GM19372 (cell line): ENCODE measurements at regions not wholly inside any gene's neighbourhood (a gene's known extent, or its start where the extent isn't known, plus 50 kb on each side); places are given as distances from the start of the nearest gene placed in this dataset.

Experiments
- ATAC-seq: cut with Tn5 transposase; IDR thresholded peaks from one replicate; pipeline ENCODE4 v1.9.1; 2021; ENCODE audit warnings: mild to moderate bottlenecking, low read depth, moderate library complexity; ENCODE audit not compliant: unreplicated experiment

DNA sequence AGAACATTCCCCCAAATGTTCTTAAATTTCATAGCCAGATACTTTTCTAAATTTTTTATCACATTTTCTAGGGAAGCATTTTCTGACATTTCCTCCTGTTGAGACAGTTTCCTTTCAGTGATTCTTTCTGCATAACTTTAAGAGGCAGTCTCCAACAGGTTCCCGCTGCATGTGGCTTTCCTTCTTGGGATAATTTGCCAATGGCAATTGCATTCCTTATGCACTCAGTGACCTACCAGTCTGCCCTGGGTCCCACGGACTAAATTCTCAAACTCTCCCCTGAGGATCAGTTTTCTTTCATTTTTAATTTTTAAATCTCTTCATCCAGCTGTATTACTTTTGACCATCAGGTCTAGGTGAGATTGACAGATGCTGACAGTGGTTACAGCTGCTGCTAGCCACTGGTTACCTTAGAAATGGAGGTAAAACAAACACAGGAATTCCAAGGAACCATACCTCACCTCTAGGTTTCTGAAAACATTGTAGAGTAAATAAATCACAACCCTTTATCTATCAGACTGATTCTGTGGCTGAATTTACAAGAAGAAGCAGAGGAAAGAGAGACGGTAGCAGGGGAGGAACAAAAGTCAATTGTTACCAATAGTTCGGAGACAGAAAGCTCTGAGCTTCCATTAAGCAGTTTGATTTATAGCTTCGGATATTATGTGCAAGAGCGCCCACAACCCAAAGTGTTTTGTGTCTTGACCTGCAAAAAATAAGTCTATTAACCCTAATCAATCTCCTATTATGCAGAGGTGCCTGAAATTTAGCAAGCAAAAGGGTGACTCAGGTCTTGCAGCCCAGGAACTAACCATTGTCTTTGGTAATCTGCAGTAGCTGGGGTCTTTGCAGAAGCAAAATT lies 216.0 kb downstream of the PMP22 start:
- ATAC-seq, result no peak

DNA sequence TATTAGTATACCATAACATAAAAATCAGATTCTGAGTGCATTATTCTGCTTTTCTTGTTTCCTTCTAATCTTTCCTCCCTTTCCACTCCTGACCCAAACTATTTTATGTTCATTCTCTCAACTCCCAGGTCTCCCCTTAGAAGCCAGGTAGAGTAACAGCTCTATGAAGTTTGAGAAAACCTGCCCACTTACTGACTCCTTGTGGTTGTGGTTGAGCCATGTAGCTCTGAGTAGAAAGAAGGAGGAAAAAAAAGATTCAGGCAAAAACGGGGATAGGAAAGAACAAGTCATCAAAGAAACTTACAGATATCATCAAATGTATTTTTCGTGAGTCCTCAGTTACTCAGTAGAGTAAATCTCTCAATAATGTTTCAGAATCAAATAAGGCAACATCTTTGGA lies 216.7 kb downstream of the PMP22 start:
- no peak for ATAC-seq

DNA sequence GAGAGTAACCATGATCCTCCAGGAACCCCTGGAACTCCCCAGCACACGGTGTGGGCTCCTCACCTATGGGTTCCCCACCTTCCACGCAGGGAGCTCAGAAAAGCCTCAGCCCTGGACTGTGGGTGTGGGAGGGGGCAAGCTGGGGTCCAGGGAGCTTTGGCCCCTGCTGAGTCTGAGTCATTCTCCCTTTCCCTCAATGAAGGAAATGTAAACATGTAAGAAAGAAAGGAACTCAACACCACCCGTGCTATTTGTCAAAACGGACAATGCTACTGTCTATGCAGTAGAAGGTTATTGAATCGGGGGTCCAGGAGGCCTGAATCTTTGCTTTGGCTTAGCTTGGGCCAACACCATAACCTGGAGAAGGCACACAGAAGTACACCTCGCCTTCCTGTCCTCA lies 222.8 kb downstream of the PMP22 start:
- ATAC-seq, result no peak

- ATAC-seq, result no peak
These were observed 225.8 kb downstream of the PMP22 start for GRCh38 chr17:15039366-15039765.

- no peak for ATAC-seq
These were observed 226.5 kb downstream of the PMP22 start for GRCh38 chr17:15038656-15039055.

GRCh38 chr17:15036238-15036637 lies 228.9 kb downstream of the PMP22 start:
- no peak for ATAC-seq

DNA sequence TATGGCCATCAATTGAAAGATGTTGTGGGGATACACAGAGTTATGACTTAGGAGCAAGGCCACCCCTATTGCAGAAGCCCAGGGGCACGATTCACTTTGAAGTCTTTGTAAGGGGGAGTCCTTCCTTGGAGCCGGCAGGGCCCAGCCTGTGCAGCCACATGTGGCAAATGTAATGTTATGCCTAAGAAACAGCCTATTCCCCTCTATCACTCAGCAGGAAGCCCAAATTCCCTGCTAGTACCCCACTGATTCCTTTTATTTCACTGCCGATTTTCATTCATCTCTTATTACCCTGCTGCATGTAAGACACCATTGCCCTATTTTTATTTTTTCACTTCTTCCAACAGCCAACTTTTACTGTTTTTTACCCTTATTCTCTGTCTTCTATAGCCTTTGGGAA lies 233.2 kb downstream of the PMP22 start:
- no peak for ATAC-seq

DNA sequence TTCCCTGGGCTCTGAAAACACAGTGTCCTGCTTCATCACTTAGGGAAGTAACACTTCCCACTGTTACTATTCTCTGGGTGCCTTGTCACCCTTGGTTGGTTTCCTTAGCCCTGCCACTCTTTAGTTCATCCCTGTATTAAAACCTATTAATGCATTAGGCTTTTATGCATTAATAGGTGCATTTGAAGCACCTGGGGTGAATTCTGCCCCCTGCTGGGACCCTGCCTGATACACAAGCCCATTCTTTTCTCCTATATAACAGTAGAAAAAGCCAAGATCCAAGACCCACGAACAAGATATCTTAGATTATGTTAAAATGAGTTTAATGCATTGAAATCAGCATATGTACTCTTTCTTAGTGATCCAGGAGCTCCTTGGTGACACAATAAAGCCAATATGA lies 235.7 kb downstream of the PMP22 start:
- no peak for ATAC-seq

DNA sequence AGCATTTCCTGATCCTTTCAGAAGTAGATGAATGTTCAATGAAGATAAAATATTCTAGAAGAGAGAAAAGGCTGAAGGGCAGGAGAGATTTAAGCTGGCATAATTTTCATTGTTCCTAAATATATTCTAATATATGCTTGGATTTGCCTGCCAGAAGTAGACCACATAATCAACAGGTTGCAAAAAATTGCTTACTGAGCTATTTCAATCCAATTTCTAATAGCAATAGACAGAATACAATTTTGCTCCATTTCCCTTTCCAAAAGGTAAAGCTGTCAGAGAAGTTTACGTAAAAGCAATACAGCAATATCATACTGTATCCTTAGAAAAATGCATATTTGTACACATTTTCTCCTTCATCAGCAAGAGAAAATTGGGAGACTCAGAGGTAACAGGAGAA lies 237.3 kb downstream of the PMP22 start:
- ATAC-seq, result no peak

DNA sequence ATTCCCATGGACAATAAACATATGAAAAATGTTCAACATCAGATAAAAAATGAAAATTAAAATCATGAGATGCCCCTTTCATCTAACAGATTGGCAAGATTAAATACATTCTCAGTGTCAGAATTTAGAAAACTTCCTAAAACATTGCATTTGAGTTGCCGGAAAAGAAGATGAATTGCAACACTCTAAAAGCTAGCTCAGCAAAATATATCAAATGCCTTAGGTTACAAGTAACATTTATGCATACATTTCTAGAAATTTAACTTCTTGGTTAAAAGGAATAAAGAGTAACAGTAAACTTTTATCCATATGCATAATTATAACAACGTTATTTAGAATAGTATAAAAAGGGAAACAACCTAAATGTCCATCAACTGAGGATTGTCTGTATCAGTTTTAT lies 239.0 kb downstream of the PMP22 start:
- ATAC-seq, result no peak

GRCh38 chr17:15023589-15024336 lies 241.4 kb downstream of the PMP22 start:
- ATAC-seq, result no peak

DNA sequence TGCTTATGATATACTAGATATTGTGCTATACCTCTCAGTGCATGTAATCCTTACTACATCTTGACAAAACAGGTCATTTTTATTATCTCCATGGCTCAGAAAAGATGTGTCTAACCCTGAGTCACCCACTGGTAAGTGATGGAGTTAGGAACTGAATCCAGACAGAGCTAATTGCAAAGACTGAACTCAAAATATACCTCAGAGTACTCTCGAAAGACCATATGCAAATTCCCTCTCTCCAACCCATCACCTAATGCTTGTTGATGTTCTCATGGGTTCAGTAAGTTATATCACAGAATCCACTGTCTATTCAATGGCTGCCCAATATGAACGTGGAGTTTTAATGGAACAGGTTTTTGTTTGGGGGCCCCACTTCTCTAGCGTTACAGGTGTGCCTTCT lies 246.0 kb downstream of the PMP22 start:
- ATAC-seq, result no peak

- no peak for ATAC-seq
These were observed 252.7 kb downstream of the PMP22 start for GRCh38 chr17:15012351-15012980.

DNA sequence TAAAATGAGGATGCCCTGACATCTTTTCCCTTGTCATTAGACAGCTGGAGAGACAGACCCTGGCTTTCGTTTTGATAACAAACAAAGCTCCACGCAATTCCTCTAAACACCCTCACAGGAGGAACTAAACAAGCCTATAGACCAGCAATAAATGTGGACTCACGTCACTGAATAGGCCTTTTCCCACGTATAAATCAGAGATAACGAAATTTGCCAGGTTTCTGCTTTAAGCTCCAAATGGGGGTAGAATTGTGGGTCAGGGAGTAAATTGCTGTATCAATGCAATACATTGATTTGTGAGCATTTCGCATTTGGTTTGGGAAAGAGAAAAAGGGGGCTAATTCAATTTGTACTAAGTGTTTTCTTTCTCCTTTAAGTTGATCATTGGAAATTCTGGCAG lies 256.0 kb downstream of the PMP22 start:
- ATAC-seq, result no peak

GRCh38 chr17:15007147-15007553 lies 258.0 kb downstream of the PMP22 start:
- no peak for ATAC-seq

DNA sequence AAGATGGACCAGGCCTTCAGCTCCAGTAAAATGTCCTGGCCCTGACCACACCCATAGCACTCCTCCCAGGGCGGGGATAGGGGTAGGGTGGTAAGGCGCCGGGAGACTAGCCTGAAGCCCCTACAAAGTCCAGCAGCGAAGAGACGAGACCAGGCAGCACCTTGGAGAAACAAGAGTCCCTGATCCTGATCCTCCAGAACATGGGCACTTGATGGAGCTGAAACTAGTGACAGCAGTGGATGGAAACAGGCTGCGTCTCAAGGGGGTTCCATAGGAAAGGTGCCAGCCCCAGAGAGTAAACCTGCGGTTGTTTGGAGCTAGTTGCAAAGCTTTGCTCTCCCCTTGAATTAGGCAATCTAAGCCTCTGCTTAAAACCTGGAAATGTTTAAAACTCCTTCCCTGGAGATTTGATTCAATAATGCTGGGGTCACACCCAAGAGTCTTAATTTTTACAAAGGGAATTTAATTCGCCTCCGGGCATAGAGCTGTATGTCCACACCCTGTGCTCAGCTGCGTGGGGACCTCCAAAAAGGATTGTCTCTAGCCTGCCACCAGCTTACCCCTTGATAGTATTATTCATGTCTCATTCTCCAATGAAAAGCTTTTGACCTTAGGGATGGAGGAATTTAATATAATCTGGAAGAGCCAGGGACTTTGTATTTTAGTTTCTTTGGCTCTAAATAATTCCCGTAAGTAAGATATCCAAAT lies 258.6 kb downstream of the PMP22 start:
- no peak for ATAC-seq

GRCh38 chr17:15000661-15001060 lies 264.5 kb downstream of the PMP22 start:
- no peak for ATAC-seq

- no peak for ATAC-seq
These were observed 267.8 kb downstream of the PMP22 start for GRCh38 chr17:14997290-14997689.

DNA sequence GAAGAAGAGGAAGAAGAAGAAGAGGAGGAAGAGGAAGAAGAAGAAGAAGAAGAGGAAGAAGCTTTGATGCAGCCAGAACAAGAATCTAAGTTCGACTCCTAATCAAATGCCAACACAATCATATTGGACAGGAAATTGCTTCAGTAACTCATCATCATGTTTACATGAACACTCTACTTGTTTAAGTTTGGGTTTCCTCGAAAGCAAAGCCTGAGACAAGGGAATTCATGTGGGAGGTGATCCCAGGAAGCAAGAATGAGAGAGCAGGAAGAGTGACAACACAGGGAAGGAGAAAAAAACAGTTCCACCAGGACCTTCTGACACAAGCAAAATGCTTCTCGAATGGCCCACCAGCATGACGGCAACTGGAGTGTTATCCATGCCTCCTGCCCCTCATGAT lies 279.0 kb downstream of the PMP22 start:
- no peak for ATAC-seq

- no peak for ATAC-seq
These were observed 292.3 kb downstream of the PMP22 start for GRCh38 chr17:14972844-14973243.

- no peak for ATAC-seq
These were observed 294.1 kb downstream of the PMP22 start for GRCh38 chr17:14971054-14971453.
